GM19372 (cell line): ENCODE measurements at regions not wholly inside any gene's neighbourhood (a gene's known extent, or its start where the extent isn't known, plus 50 kb on each side); places are given as distances from the start of the nearest gene placed in this dataset.
"Not testable (repeated sequence)": the region's sequence is repeated elsewhere in the genome, so short reads cannot be mapped to it uniquely, and the experiment has no call there.

Source experiments
- ATAC-seq: cut with Tn5 transposase; IDR thresholded peaks from one replicate; pipeline ENCODE4 v1.9.1; 2021; ENCODE audit warnings: mild to moderate bottlenecking, low read depth, moderate library complexity; ENCODE audit not compliant: unreplicated experiment

DNA sequence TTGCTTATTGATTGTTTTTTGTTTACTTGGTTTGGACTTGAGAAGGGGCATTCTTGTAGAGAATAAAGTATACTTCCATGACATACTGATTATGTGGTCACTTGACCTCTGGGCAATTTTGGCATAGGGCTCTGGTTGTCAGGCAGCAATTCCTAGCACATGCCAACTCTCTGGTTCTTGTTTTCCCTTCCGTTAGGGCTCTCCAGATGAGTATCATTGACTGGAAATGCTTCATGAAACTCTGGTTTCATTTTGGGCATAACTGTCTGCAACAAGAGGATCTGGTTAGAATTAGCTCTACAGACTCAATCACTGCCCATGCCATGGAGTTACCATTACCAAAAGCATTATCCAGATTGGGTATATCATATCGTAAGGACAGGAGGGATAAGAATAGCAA is 1057.9 kb downstream of the FAT4 start:
- ATAC-seq = no peak

- no peak for ATAC-seq
Observed at GRCh38 chr4:126375462-126376054, 1060.8 kb downstream of the FAT4 start.

DNA sequence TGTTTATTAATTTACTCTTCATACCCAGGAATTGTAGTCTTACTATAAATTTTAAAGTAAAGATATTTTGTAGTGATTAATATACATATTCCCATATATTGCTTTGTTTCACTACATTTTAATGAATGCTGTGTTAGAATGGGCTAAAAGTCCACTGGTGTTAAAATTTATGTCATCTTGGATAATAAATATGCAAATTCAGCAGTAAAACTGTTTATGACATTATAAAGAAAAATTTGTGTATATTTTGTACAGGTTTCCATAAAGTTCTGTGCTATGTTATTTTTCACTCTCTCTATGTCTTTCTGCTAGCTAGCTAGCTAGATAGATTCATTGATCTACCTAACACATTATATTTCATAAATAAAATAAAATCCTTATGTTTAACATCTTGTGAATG is 1071.2 kb downstream of the FAT4 start:
- no peak for ATAC-seq

GRCh38 chr4:126386512-126386911 is 1071.8 kb downstream of the FAT4 start:
- ATAC-seq = no peak

- no peak for ATAC-seq
Observed at GRCh38 chr4:126395664-126396063, 1080.9 kb downstream of the FAT4 start.

DNA sequence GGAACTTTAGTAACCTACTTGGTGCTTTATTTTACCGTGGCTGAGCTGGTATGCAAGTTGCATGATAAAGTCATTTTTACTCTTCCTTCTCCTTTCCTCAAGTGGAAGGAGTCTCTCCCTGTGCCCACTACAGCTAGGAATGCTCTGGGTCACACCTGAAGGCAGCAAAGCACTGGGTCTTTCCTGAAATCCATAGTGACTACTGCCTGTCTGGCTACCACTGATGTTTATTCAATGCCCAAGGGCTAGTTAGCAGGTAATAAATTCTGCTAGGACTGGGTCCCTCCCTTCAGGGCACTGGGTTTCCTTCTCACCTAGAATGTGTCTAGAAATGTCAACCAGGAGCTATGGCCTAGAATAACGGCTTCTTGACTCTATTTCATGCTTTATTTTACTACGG is 1081.4 kb downstream of the FAT4 start:
- no peak for ATAC-seq

DNA sequence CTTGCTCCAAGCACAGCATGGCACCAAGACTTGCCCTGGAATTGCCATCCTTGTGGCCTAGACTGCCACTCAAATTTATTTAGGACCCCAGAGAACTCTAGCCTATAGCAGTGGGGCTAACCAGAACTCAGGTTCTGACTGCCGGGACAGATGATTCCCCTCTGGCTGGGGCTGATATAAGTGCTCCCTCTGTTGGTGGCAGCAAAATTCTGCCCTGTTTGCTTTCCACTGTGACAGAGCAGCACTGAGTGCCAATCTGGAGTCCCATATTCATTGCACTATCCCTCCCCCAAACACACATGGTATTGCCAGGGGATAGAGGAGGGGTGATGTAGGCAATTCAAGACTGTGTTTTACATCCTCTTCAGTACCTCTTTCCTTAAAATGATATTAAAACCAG is 1081.9 kb downstream of the FAT4 start:
- ATAC-seq = no peak

DNA sequence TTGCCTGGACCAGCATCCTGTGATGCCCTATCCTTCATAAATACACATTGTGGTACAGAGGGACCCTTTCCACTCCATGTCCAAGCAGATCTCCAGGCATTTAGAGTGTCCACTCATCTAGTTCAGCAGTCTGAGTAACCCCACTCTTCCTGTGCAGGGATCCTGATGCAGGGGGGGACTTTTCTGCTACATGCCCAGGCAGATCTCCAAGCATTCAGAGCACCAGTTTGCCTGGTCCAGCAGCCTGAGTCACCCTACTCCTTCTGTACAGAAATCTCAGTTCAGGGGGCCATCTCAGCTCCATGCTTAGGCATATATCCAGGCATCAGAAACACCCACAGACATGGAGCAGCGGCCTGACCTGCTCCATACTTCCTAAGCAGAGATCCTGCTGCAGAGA is 1089.8 kb downstream of the FAT4 start:
- ATAC-seq = no peak

DNA sequence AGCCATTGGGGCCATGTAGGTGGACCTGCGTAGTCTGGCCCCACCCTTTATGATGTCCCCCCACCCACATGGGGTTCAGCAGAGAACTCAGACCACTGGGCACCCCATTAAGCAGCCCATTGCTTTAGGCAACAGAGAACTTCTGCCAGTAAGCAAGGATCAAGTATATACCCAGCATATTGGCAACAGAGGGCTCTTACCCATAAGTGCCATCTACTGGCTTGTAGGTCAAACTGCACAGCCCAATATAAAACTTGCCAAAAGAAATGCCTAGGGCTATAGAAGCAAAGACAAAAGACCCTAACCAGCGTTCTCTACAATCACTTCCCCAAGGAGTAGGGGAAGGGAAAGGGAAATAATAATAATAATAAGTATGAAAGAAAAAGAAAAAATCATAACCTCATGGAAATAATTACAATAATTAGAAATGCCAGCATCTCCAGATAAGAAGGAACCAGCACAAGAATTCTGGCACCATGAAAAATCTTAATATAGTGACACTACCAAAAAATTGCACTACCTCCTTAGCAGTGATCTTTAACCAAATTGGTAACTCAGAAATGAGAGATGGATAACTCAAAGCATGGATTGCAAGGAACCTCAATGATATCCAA is 1090.7 kb downstream of the FAT4 start:
- no peak for ATAC-seq

DNA sequence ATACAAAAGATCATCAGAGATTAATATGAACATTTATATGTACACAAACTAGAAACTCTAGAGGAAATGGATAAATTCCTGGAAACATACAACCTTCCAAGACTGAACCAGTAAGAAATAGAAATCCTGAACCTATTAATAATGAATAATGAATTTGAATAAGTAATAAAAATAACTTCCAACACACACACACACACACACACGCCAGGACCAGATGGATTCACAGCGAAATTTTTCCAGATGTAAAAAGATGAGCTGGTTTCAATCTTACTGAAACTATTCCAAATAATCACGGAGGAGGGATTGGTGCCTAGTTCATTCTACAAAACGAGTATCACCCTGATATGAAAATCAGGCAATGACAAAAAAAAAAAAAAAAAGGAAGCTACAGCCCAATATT is 1095.0 kb downstream of the FAT4 start:
- no peak for ATAC-seq

DNA sequence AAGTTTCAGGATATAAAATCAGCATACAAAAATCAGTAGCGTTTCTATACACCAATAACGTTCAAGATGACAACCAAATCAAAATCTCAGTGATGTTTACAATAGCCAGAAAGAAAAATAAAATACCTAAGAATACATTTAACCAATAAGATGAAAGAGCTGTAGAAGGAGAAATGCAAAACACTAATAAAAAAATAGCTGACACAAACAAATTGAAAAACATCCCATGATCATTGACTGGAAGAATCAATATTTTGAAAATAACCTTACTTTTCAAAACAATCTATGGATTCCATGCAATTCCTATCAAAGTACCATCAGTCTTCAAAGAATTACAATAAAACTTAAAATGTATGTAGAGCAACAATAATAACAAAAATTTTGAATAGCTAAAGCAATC is 1096.3 kb downstream of the FAT4 start:
- ATAC-seq = no peak

- not testable (repeated sequence) for ATAC-seq
Observed at GRCh38 chr4:126412310-126412709, 1097.6 kb downstream of the FAT4 start.

GRCh38 chr4:126414741-126415140 is 1100.0 kb downstream of the FAT4 start:
- no peak for ATAC-seq

DNA sequence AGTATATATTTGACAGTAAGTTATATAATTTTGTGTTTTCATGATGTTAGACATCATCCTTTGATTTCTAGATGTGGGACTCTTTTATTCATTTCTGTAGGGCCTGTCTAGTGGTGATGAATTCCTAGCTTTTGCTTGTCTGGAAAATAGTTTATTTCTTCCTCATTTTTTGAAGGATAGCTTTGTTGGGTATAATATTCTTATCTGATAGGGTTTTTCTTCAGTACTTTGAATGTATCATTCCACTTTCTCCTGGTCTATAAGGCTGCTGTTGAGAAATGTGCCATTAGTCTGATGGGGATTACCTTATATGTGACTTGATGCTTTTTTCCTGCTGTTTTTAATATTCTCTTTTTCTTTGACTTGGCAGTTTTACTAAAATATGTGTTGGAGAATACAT is 1104.5 kb downstream of the FAT4 start:
- no peak for ATAC-seq

DNA sequence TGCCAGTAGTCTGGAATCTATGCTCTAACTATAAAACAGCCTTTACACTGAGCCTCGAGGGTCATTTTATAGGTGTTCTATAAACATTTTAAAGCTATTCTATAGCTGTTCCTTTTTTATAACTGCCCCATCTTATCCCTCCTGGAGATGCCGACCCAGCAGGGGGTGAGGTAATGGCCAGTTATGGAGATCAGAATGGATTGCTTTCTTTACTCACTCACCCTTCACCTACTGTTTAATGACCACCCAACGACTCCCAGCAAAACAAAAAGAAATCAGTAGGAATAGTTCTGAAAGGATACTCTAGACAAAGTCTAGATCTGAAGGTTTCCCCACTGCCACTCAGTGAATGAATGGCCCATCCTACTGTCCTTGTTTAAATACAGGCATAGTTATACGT is 1113.1 kb downstream of the FAT4 start:
- ATAC-seq = no peak

DNA sequence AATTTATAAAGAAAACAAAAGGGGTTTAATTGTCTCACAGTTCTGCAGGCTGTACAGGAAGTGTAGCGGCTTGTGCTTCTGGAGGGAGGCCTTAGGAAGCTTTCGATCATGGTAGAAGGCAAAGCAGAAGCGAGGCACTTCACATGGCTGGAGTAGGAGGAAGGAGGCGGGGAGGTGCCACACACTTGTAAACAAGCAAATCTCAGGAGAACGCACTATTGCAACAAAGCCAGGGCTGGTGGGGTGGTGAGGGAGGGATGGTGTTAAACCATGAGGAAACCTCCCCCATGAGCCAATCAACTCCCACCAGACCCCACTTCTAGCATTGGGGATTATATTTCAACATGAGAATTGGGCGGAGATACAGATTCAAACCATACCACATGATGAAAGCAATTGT is 1116.3 kb downstream of the FAT4 start:
- no peak for ATAC-seq

DNA sequence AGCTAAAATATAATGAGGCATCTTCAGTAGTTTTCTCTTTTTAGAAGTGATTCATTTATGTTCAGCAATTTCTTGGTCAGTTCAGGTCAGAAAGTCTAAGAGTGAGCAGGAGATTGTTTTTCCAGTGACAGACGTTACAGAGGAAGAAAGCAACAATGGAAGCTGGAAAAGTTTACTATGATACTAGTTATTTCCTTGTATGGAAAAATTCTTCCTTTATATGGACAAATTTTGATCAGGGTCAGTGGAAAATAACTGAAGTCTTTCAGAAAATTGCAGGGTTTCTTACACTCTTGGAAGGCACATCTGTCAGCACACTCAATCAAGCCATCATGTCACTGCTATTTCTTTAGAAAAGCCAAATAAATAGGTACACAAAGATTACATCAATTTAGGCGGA is 1120.7 kb downstream of the FAT4 start:
- no peak for ATAC-seq

DNA sequence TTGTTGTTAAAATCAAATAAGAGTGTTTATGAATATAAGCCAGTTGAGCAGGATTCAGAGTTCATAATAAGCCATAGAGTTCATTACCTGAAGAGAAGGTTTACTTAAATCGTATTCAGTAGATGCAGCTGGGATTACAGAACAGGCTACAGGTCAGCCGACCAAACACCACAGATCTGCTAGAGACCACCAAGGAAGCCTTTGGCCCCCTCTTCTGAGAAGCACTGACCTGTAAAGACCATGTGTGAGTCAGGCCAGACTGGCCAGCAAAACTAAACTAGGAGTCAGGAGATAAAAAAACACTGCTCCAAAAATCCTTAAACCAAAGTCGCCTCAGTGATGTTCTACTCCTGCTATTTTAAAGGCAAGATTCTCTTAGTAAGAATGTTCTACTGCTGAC is 1125.5 kb downstream of the FAT4 start:
- ATAC-seq = no peak

GRCh38 chr4:126441173-126442035 is 1126.6 kb downstream of the FAT4 start:
- no peak for ATAC-seq

DNA sequence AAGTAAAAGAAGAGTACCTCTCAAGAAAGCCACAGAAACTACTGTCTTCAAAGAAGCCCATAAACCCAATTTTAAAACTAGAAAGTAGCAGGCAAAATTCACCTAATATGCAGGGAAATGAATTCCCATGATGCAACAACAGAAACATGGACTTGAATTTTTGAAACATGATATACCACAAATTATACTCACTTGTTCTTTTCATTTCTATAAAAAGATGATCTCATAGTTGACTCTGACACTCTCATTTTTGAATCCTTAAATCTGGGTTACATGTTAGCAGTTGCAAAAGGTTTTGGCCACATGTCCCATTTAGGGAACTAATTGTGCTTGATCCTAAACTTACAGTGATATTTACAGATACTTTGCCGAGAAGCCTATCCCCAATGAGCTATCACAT is 1130.8 kb downstream of the FAT4 start:
- ATAC-seq = no peak

GRCh38 chr4:126446917-126447316 is 1132.2 kb downstream of the FAT4 start:
- ATAC-seq = no peak
